CD4-positive, alpha-beta T cell treated with Interleukin-15 for 1 hour (primary cell): ENCODE measurements at regions not wholly inside any gene's neighbourhood (a gene's known extent, or its start where the extent isn't known, plus 50 kb on each side); places are given as distances from the start of the nearest gene placed in this dataset.
A peak's percentile ranks its signal among the peaks of the same experiment; 100 is the strongest.

Experiments used
- DNase-seq: peaks from one replicate; pipeline ENCODE4 v3.0.0-alpha.2; 2020

DNA sequence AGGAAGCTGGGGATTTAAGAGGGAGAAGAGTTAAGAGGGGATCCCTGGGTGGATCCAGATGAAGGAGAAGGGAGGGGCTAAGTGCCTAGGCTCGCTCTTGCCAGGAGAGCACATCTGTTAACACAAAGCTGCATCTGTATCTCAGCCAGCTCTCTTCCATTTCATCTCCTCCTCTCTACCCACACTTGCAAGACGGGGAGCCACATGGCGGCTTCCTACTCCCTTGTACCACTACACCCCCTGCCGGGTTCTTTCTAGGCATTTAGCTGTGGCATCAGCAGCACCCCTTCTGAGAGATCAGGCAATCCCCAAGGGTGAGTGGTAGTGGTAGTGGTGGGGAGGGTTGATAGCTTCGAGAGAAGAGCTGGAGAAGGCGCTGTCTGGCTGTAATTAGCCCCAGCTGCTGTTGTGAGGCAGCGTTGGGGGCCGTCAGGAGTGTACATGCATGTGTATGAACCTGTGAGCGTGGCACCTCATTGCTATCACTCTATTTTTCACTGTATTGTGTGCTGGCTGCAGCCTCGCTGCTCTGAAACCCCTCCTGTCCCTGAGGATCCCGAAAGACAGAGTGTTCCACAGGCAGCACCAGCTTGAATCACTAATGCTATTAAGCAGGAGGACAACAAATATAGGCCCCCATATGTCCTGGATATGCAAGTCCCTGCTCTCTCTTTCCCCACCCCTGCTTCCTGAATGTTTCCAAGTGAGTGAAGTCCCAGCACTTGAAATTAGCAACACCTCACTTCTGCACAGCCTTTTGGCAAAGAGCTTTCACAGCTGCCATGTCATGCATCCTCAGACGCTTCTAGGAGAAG, 73.7 kb downstream of the RTL9 start:
- DNase-seq, result no peak

DNA sequence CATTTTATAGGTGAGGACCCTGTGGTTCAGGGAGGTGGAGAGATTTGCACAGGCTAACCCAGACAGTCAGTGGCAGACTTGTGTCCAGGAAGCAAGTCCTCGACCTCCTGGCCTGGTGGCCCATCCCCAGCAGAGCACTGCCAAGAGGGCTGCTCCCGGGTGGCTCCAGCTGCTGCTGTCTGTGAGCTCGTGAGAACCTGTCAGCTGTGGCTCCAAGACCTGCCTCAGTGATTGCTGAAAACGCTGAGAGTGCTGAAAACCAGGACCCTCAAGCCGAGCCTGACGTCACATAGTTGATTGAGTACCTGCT, 74.2 kb downstream of the RTL9 start:
- no peak for DNase-seq

DNA sequence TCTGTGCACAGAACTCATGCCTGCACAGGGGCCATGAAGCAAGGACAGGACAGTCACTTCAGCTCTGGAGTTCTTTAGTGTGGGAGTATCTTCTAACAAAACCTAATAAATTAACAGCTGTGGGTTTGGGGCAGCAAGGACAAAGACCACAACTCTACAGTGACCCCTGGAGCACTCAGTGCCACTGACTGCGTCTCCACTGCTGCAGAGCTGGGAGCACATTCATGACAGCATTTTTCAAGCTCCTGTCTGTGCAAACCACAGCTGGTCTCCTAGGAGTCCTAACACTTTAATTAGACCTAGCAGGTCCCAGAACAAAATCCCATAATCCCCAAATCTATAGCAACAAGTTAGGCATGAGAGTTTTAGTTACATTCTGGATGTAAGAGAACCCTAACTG, 76.5 kb downstream of the RTL9 start:
- no peak for DNase-seq

DNA sequence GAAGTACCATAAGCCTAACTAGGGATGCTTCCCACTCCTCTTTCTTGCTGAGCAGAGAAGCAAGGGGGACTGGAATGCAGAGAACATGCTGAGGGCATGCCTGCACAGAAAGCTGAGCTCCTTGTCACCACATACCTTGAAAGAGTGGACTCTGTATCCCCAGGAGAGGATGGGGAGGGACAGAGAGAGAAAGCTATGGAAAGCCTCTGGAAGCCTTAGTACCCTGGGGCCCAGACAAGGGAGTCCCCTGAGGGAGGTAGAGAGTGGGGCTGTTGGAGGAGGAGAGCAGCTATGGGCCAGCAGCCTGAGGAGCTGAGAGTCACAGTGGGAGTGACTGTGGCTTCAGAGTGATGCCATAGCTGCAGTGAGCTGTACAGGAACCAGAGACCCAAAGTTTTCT, 77.9 kb downstream of the RTL9 start:
- no peak for DNase-seq

DNA sequence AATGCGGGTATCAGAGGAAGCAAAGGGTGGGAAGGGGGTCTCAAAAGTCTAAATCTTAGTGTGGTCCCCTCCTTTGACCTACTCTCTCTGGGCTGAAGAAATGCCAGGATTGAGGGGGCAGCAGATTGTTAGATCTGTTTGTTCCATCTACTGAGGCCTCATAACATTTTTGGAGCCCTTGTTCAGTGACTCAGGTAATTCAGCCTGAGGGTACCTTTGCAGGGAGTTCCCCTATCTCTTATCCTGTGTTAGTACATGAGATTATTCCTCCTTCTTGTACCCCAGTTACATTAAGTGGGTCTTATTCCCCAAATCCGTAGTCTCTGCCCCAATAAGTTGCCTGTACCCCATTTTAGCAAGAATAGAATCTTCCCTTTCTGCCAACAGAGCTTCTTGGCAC, 79.0 kb downstream of the RTL9 start:
- no peak for DNase-seq

DNA sequence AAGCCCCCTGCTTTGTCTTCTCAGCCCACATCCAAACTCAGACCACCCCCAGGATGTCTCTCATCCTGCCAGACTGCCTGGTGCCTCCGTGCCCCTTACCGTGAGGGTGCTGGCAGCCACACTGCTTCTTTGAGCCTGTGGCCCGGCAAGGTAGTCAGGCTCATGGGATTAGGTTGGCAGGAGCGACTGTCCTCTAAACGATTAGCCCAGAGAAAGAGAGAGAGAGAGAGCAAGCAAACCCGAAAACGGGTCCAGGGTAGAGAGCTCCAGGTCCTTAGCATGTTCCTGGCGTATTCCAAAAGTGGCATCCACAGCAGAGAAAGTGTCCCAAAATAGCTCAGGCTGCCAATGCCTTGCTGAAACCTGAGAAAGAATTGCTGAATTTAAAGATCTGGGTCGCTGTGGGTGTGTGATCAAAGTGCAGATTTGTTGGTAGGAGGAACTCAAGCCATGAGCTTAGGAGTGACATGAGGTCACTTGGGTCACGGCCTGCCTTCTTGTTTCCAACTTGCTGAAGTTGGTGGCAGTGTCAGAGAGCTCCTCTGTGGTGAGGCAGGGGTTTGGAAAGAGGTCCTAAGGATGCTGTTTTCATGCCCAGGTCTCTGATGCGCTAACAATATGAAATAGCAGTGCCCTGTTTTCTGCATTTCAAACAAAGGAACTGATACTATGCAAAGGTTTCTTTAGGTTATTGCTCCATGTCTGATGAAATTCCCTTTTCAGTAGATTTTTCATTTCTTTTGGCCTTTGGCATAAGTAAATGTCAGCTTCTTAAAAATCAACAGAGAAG, 81.6 kb downstream of the RTL9 start:
- no peak for DNase-seq

DNA sequence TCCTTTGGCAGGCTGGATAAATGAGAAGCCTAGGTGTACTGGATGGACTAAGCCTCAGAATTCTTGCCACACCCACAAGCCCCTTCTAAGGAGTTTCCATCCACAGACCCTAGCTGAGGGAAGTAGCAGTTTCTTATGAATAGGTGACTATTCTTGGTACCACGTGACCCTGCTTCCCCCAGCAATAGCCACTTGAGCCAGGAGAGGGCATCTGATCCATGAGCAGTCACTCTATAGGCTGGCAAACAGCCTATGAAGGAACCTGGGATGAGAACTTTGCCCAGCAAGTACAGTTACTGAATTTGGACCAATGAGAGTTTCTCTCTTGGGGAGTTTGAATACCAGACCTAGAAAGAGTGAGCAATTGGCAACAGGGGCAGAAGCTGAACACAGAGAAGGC, 84.0 kb downstream of the RTL9 start:
- DNase-seq, result no peak

DNA sequence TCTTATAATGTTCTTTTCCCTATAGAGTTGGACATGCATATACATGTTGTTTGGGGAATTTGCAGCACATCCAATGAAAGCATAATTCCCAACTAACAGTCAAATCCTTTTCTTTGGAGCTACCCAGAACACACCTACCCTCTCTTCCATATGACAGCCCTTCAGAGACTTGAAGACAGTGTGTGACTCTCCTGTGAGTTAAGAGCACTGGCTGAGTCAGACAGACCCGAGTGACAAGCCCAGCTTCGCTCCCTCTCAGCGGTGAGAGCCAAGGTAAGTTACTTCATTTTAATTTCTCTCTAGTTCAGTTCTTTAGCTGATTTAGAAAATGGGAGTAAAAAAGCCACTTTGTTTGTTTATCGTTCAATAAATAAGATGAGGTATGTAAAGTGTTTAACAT, 86.3 kb downstream of the RTL9 start:
- no peak for DNase-seq

DNA sequence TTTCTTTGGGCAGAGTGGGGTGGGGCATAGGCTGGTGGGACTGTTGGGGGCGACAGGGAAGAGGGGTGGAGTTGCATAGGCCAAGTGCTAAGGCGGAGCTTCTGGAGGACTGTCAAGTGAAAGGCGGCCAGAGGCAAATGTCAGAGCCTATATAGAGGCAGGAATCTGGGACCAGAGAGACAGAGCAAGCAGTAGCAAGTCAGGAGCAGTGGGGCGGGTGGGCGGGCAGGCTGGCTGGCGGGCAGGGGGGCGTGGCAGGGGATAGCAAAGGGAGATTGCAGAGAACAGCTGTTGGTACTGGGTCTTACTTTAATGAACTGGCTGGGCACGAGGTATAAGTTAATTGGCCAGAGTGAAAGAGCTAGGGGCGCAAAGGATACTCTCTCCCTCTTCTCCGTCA, 89.8 kb downstream of the RTL9 start:
- no peak for DNase-seq

DNA sequence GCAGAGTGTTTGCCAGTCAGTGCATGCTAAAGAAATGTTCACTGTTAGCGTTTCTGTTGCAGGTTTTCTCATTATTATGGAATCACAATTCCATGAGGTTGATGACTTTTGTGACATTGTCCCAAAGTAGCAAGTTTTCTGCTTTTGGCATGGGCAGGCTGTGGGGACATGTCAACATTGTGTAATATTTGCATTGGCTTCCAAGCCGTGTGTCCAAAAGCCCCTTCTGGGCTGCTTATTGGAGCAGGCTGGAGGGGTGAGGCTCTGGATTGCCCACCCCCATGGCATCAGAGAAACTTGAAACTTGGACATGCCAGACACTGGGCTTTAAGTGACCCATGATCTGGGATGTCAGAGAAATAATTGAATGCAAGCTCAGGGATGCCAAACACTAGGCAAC, 90.7 kb downstream of the RTL9 start:
- DNase-seq, result no peak

DNA sequence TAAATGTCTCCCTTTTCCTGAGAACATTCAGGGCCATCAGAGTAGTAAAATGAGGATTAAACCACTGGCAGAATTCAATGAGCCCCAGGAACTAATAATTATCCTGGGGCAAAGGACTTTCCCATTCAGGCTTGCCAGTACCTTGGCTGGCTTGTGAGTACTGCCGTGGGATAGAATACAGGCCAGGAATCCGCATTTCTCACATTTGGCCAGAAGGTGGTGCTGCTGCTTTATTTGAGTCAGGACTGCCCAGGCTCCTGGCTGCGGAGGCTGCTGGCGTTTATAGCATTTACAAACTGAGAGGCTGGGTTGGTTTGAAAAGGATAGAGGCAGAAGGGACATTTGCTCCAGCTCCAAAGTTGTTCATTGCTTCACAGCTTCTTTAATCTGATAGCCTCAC, 91.4 kb downstream of the RTL9 start:
- DNase-seq, result peak; percentile 34

DNA sequence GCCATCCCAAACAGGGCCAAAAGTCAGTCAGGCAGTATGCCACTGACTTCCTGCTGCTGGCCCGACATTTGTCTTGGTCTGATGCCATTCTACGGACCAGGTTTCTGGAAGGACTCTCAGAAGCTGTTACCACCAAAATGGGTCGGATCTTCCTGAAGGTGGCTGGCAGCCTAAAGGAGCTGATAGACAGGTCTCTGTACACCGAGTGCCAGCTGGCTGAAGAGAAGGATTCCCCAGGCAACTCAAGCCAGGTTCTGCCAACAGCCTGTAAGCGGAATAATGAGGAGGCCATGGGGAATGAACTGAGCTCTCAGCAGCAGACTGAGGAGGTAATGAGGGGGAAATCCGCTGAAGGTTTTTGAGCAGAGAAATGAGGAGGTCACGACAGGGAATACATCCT, 95.7 kb downstream of the RTL9 start:
- no peak for DNase-seq

DNA sequence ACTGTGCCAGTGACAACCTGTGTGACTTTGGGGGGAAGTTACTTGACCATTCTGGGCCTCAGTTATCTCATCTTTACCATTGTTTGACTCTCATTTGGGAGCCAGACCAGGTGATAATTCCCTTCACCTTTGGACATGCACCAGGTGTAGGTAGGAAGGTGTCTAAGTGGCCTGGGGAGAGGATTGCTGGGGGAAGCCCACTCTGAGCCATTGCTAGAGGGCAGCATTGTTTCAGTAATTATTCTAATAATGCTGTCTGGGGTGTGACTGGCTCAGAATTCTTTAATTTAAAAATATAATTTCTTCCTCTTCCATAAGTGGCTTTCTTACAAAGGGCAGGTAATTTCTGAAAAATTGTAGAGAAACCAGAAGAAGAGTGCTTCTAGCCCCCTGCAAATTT, 104.3 kb downstream of the RTL9 start:
- DNase-seq, result no peak

DNA sequence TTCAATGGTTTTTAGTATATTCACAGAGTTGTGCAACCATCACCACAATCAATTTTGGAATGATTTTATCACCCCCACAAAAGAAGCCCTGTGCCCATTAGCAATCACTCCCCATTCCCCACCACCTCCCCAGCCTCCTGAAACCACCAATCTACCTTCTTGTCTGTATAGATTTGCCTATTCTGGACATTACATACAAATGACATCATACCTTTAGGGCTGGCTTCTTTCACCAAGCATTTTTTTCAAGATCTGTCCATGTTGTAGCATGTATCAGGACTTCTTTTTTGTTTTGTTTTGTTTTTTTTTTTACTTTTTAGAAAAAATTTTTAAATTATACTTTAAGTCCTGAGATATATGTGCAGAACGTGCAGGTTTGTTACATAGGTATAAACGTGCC, 108.1 kb downstream of the RTL9 start:
- no peak for DNase-seq

DNA sequence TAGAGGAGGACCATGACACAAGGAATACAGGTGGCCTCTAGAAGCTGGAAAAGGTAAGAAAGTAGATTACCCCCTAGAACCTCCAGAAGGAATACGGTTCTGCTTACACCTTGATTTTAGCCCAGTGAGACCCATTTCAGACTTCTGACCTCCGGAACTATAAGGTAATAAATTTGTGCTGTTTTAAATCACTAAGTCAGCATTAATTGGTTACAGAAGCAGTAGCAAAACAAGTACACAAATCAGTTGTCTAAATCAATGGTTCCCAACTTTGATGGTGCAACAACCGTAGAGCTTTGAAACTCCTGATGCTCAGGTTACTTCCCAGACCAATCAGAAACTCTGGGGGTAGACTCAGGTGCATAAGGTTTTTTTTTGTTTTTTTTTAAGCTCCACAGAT, 113.6 kb downstream of the RTL9 start:
- DNase-seq, result no peak

DNA sequence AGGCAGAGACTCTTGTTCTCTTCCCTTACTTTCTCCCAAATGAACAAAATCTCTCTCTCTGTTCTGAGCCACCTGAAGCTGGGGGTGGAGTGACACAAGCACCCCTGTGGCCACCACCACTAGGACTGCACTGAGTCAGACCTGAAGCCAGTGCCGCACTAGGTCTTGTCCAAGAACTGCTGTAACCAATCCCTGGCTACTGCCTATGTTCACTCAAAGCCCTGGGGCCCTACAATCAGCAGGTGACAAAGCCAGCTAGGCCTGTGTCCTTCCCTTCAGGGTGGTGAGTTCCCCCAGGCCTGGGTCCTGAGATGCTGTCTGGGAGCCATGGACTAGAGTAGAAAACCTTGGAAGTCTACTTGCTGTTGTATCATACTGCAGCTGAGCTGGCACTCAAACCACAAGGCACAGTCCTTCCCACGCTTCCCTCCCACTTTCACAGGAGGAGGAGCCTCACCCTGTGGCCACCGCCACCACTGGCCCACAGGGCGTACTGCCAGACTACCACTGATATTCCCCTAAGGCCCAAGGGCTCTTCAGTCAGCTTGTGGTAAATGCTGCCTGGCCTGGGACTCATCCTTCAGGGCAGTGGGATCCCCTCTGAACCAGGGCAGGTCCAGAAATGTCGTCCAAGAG, 119.1 kb downstream of the RTL9 start:
- DNase-seq, result no peak

DNA sequence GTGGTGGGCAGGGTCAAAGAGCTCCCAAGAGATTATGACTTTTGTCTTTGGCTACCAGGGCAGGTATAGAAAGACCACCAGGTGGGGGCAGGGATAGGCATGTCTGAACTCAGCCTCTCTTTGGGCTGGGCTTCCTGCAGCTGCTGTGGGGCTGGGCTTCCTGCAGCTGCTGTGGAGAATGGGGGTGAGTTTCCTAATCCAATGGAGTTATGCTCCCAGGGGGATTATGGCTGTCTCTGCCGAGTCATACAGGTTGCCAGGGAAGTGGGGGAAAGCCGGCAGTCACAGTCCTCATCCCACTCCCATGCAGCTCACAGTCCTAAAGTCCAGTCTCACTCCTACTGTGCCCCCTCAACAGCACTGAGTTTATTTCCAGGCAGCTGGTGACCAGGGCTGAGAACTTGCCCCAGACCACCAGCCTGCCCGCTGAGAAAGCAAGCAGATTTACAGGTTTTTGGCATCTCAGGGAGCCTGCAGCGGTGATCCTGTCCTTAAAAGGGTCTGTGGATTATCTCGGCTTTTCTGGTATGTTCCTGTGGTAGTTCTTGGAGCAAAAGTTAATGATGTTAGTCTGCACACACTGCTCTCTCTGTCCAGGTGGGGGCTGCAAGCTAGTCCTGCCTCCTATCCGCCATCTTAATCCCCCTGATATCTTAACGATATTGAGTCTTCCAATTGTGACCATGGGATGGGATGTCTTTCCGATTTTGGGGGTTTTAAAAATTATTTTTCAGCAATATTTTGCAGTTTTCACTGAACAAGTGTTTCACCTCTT, 133.4 kb downstream of the RTL9 start:
- no peak for DNase-seq

DNA sequence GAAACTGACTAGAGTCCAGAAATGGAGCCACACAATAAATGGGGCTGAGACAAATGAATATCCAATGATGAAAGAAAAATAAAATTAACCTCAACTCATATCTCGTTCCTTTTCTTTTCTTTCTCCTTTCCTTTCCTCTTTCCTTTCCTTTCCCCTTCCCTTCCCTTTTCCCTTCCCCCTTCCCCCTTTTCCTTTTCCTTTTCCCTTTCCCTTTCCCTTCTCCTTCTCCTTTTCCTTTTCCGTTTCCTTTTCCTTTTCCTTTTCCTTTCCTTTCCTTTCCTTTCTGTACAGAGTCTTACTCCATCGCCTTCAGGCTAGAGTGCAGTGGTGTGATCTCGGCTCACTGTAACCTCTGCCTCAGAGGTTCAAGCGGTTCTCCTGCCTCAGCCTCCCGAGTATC, 146.3 kb downstream of the RTL9 start:
- no peak for DNase-seq

DNA sequence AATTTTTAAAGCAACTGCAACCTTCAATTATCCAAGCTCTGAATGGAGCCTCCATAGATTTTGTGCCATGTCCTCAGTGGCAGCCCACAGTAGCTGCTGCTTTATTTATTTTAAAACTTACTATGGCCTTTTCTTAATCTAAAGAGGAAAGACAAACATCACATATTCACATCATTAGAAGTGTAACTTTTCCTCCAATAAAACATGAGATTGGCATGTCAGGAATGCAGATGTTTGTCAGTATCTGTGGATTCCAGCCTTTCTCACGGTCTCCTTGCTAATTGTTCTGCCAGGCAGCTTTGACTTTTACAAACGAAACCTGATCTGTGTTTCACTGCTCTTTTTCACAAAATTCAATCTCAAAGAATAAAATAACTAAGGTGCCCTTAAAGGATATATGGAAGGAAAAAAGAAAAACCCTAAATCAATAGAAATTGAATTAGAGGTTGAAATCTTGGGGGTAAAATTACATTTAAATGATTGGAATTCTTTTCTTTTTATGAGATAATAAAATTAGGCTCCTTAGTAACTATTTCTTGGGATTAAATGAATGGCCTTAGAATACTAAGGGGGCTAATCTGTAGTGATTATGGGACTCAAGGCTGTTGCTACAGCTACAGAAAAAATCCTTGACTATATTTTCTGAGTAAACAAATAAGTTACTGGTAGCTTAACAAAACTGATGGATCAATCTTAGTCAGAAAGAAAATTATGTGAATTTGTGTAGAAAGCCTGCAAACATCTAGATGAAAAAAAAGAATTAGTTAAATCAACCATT, 151.3 kb downstream of the RTL9 start:
- DNase-seq, result no peak

DNA sequence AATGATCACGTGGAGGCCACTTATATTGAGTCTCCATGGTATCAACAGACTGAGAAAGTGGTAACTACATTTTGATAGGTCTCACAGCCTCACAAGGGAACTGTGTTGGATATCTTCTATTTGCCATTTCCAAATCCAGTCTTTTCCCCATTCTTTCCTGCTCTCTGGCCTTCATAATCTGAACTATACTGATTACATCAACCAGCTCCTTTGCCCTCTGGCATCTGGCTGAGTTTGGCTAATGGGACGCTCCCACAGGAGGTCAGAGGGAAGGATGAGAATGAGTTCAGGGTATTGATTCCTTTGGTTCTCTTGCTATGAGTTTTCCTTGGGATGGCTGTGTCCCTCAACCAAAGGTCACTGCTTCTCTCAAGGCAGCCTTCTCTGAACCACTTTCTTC, 152.6 kb downstream of the RTL9 start:
- DNase-seq, result no peak

DNA sequence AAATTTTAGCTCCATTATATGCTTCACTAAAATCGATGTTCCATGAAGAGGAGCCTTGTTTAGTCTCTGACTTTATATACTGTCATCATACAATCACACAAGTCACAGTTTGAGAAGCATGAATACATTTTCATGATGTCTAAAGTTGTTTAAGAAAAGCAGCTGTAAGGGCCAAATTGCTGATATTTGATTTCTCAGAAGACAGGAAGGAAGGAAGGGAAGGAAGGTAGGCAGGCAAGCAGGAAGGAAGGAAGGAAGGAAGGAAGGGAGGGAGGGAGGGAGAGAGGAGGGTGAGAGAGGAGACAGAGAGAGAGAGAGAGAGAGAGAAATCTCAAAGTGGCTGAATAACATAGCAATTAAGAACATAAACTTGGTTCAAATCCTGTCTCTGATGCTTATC, 153.7 kb downstream of the RTL9 start:
- no peak for DNase-seq

DNA sequence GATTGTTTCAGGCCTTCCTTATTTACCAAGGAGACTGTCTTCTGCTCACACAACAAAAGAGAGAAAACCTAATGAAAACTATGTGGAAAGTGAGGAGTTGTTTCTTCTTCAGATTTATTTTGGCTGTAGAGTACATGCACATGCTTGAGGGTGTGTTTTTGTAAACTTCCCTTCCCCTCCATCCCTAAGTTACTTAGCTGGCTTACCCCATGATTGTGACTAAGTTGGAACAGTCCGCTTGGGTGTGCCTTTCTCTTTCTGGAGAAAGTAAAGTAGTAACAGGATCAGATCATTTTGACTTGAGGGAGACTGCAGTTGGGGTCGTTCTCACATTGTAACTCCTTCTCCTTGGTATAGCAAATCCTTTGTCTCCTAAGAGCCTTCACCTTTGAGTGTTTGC, 155.9 kb downstream of the RTL9 start:
- no peak for DNase-seq

DNA sequence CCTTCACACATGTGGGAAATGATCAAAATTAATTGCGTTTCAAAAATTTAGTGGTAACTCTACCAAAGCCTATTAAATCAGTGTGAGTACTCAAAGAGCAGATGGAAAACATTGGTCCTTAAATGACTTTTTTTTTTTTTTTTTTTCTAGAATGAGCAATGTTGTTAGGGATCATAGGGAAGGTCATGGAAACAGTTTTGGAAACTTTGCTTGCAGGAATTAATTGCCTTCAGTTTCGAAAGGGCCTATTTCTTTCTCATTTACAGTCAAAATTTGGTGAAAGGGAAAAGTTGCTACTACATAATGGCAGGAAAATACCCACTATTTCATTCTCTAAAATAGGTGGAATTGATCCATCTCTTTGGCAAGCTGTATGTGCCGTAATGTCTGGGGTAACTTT, 160.9 kb downstream of the RTL9 start:
- DNase-seq, result no peak
